Head of caudate nucleus (tissue), 42 donors: ENCODE measurements at regions not wholly inside any gene's neighbourhood (a gene's known extent, or its start where the extent isn't known, plus 50 kb on each side); places are given as distances from the start of the nearest gene placed in this dataset.

Source experiments
- DNase-seq, 42 donors: peaks; one replicate each; pipeline versions ENCODE4 v3.0.0 to v3.0.0-alpha.2; 2020 to 2021; ENCODE audit warnings: mixed read lengths in 7 of 42
- intact Hi-C: fragments of 100-400 bp; cut with DNase I; formaldehyde crosslinking; loops from one replicate; pipeline ENCODE4 v1.15.0; 2022

DNA sequence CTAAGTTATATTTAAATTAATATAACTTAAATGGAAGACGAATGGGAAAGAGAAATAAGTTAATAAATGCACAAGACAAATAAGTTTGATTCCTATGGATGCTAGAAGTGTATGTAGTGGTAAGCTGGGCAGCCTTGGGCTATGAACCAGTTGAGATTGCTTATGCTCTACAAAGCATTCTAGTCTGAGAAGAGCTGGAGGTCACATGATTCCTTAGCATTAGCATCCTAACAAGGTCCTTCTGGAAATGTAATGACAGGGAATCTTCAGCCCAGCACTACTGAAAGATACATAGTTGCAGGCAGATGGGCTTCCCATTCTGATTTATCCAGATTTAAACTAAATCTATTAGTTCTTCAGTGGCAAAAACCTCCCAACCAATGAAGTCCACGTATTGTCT, 102.3 kb upstream of the ESRRG start:
- intact Hi-C loops = no loop called here
- DNase-seq = no peak

DNA sequence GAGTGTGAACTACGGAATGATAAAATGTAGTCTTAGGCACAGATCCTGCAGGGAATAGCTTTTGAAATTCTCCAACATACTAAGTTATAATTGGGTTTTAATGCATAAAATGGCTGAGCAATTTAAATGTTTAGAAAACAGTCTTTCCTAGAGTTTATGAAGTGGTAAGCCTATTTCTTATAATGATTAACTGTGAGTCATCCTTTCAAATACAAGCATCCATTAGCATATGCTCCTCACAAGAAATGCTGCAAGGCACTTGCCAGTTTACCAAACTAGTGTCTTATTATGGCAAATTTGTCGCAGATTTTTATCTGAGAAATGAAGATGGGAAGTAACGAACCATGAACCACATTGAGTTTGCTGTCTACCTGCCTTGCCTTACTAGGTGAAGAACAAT, 101.3 kb upstream of the ESRRG start:
- intact Hi-C loops = no loop called here
- DNase-seq = no peak

DNA sequence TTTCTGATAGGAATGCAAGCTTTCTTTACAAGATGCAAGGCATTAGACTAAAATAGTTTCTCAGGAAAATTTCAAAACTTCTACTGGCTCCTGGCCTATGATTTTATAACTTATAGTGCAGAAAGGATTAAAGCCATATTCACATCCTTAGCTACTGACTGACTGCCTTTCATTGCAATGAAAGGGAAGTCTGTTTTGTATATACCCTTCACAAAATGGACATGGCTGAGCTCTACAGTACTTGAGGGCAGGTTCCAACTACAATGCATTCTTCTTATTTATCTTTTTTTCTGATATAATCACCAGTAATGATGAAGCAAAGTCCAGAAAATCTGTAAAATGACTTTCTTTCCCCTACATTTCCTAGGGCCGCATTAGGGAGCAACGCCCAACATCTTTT, 100.5 kb upstream of the ESRRG start:
- intact Hi-C loops = no loop called here
- no peak for DNase-seq

DNA sequence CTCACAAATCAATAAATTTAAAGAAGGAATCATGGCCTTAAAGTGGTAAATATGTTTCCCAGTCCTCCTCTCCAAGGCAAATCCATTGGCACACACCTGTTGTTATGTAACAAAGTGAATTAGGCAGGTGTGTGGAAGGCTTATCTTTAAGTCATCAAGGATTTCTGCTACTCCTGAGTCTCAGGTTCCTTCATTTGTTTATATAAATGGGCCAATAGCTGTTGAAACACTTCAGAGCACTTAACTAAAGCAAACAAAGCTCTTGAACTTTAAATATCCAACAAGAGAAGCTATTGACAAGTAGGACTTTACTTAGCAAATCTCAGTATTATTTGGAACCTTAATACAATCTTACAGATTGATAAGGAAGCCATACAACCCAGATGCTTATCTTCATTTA, 99.3 kb upstream of the ESRRG start:
- intact Hi-C loops = no loop called here
- DNase-seq = no peak

DNA sequence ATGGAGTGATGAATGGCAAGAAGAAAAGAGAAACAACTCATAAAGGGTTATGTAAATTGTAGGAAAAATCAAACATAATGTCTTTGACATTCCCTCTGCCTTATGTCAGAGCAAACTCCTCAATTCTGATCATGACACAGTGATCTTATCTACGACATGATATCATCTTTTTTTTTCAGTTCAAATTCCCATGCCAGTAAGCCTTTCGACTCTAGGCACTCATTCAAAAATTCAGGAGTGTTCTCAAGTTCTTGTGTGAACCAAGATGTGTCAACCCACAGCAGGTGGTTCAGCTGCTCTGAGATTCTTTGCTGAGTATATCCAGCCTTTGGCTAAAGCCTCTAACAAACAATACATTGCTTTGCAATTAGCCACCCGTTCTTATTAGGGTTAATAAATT, 97.1 kb upstream of the ESRRG start:
- intact Hi-C loops = no loop called here
- no peak for DNase-seq

- DNase-seq = no peak
- intact Hi-C loops = no loop called here
Observed at GRCh38 chr1:216818284-216818683, 95.1 kb upstream of the ESRRG start.

DNA sequence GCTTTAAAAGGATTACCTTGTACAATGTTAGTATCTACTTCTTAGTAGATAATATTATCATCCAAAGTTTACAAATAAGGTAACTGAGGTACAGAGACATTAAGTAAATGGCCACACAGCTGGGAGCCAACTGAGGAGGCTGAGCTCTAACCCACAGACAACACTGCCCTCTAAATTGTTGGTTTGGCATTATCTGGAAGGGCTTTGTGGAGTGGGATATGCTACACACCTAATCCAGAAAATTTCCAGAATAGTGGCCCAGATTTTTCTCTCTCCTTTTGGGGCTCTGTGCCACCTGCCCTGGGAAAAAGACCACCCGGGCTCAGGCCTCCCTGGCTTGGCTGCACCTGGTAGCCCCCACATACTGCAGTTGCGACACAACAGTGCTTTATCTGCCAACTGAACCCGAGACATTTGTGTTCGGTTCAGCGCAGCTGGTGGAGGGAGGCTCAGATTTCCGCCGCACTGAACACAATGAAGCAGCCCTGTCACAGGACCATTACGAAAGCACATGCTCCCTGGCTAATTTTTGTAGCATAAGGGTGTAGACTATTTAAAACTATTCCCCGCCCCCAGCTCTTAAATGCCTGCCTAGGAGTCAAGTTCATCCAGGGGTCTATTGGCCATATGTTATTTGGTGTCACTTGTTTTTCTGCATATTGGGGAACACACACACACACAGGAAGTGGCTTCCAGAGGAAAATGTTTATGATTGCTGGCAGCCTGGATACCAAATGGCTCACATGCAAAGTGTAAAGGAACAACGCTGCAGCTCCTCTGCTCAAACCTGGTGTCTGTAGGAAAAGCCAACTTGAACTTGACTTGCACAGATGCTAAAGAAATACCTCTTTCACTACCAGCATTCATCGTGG, 92.3 kb upstream of the ESRRG start:
- intact Hi-C loops = no loop called here

GRCh38 chr1:216814576-216815259, 91.5 kb upstream of the ESRRG start:
- intact Hi-C loops = no loop called here
- no peak for DNase-seq

More for the DNA sequence above, 92.3 kb upstream of the ESRRG start:
- peak; percentile 15 to 80 (median 42) for DNase-seq

- intact Hi-C loops = no loop called here
- DNase-seq = no peak
Observed at GRCh38 chr1:216812966-216813365, 89.7 kb upstream of the ESRRG start.

DNA sequence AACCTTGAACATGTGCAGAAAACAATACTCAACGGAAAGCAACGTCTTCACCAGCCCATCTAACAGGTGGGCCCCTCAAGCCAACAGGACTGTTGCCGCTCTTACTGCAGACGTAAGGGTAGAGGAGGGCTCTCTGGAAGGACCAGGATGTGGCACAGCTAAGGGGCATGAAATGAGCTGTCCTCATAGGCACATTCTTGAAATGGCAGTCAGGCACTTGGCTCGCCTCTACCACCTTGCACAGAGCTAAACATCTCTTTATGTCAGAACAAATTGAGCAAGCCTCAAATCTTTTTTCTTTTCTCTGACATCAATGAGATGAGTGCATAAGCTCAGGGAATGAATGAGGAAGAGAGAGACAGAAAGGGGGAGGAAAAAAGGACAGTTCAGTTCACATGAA, 86.4 kb upstream of the ESRRG start:
- no peak for DNase-seq
- intact Hi-C loops = no loop called here

GRCh38 chr1:216807696-216808095, 84.5 kb upstream of the ESRRG start:
- intact Hi-C loops = no loop called here
- DNase-seq = no peak

DNA sequence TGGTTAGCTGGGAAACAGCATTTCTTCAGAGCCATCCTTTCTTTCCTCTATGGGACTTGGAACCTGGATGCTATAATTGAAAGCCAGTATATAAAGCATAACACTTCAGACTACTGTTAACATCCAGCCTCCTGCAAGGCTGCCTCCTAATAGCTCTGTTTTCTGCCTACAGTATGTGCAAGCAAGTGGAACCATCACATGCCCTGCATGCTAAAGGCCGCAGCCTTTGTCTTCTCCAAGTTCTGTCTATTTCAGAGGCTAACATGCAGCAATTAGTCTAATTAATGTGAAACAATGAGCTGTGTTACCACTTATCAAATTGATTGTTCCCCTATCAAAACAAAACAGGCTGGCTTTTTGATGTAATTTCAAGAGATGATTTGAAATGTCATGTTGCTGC, 82.7 kb upstream of the ESRRG start:
- intact Hi-C loops = no loop called here
- DNase-seq = peak in 2 of 42 donors; percentile 3 to 17

GRCh38 chr1:216805233-216805632, 82.0 kb upstream of the ESRRG start:
- peak in 2 of 42 donors; percentile 7 to 13 for DNase-seq
- intact Hi-C loops = no loop called here

GRCh38 chr1:216804111-216804510, 80.9 kb upstream of the ESRRG start:
- DNase-seq = peak in 10 of 42 donors; percentile 8 to 60 (median 18)
- intact Hi-C loops = no loop called here

GRCh38 chr1:216794586-216794985, 71.4 kb upstream of the ESRRG start:
- DNase-seq = no peak
- intact Hi-C loops = no loop called here

DNA sequence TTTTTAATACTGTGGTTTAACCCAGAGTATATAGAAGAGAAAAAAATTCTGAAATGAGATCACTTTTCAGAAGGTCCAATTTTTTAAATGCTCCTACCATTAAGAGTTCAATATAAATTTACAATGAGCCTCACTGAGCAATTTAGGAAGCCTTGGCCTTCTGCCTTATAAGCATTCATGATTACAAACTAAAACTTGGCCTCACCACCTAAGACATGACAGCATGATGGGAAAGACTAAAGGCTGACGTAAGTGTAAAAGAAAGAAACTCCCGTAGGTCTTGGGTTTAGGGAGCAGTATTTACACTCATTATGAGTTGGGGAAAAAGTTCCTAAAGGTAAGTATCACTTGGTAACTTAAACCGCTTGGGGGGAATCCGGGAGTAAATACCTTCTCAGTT, 70.7 kb upstream of the ESRRG start:
- intact Hi-C loops = no loop called here
- no peak for DNase-seq

DNA sequence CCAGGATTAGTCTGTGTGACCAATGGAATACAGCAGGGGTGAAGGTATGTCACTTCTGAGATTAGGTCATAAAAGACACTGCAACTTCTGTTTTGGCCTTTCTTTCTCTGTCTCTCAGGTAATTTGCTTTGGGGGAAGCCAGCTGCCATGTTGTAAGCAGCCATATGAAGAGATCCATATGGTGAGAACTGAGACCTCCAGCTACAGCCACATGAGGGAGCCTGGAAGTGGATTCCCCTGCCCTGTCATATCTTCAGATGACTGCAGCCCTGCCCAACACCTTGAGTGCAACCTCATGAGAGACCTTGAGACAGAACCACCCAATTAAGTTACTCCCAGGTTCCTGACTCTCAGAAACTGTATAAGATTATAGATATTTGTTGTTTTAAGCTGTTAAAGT, 70.1 kb upstream of the ESRRG start:
- intact Hi-C loops = no loop called here
- no peak for DNase-seq

GRCh38 chr1:216788671-216789070, 65.4 kb upstream of the ESRRG start:
- intact Hi-C loops = no loop called here
- no peak for DNase-seq

GRCh38 chr1:216785737-216786136, 62.5 kb upstream of the ESRRG start:
- DNase-seq = no peak
- intact Hi-C loops = no loop called here

GRCh38 chr1:216785221-216785620, 62.0 kb upstream of the ESRRG start:
- no peak for DNase-seq
- intact Hi-C loops = no loop called here

- intact Hi-C loops = no loop called here
- DNase-seq = no peak
Observed at GRCh38 chr1:216779686-216780085, 56.5 kb upstream of the ESRRG start.
